Astrocyte of the cerebellum (primary cell): ENCODE measurements at regions not wholly inside any gene's neighbourhood (a gene's known extent, or its start where the extent isn't known, plus 50 kb on each side); places are given as distances from the start of the nearest gene placed in this dataset.

Experiments
- DNase-seq: peaks from one replicate; pipeline ENCODE4 v3.0.0-alpha.2; 2011; ENCODE audit warnings: low read depth
- H3K4me3 ChIP-seq: 2 replicates; pipeline ENCODE4 v1.5.1; 2011; ENCODE audit warnings: mild to moderate bottlenecking, low read depth, low read length, moderate library complexity
- CTCF ChIP-seq: IDR thresholded peaks from 2 replicates; pipeline ENCODE4 v1.5.1; 2012; ENCODE audit warnings: low read length, low read depth, moderate library complexity, mild to moderate bottlenecking; ENCODE audit errors: missing control alignments
- in situ Hi-C: cut with HindIII; loops from 2 replicates; pipeline ENCODE4 v1.10.0; 2017; ENCODE audit warnings: low sequenced_read_pairs

- no peak for TF ChIP-seq CTCF
- no peak overlapping the region for H3K4me3 ChIP-seq
- peak; percentile 49 for DNase-seq
- in situ Hi-C loops, result no loop called here
These were observed 62.9 kb upstream of the OXGR1 start for GRCh38 chr13:97057176-97057575.

DNA sequence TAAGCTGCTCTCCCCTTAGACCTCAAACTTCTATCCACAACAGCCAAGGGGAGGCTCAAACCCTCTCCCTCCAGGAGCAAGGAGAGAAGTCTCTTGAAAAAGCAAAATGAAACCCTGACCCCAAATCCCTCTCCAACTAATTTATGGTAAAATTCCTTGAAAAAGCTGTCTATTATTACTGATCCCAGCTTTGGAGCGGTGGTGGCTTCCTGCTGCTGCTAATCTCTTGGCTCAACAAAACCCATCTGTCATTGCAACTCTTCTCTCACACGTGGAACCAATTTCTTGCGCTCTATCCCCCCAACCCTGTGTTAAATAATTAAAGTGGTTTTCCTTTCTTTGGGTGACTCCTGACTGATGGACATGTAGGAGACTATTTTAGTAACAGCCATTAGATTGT is 64.1 kb upstream of the OXGR1 start:
- in situ Hi-C loops, result no loop called here
- no peak for TF ChIP-seq CTCF
- peak; percentile 29 for DNase-seq
- H3K4me3 ChIP-seq, result no peak overlapping the region

DNA sequence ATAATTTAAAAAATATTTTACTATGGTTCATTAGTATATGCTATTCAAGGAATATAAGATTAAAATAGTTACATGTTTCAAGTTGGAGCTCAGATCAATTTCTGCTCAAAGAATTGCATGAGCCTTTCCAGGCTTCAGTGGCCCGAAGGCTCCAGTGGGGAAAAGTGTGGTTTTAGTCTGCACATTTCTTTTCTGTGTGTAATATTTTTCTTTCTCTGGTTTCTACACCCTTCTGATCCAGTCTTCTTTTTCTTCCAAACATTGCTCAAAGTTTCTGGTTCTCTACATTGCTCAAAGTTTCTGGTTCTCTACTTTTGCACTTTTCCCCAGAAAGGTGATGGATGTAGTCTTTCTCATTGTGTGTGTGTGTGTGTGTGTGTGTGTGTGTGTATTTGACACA is 64.7 kb upstream of the OXGR1 start:
- TF ChIP-seq CTCF, result no peak
- DNase-seq, result peak; percentile 16
- in situ Hi-C loops, result no loop called here
- H3K4me3 ChIP-seq, result no peak overlapping the region

- no peak overlapping the region for H3K4me3 ChIP-seq
- in situ Hi-C loops, result no loop called here
- DNase-seq, result no peak
- TF ChIP-seq CTCF, result no peak
These were observed 73.0 kb upstream of the OXGR1 start for GRCh38 chr13:97067017-97067895.

- in situ Hi-C loops, result no loop called here
- H3K4me3 ChIP-seq, result no peak overlapping the region
- DNase-seq, result no peak
- TF ChIP-seq CTCF, result no peak
These were observed 73.9 kb upstream of the OXGR1 start for GRCh38 chr13:97068151-97068550.

DNA sequence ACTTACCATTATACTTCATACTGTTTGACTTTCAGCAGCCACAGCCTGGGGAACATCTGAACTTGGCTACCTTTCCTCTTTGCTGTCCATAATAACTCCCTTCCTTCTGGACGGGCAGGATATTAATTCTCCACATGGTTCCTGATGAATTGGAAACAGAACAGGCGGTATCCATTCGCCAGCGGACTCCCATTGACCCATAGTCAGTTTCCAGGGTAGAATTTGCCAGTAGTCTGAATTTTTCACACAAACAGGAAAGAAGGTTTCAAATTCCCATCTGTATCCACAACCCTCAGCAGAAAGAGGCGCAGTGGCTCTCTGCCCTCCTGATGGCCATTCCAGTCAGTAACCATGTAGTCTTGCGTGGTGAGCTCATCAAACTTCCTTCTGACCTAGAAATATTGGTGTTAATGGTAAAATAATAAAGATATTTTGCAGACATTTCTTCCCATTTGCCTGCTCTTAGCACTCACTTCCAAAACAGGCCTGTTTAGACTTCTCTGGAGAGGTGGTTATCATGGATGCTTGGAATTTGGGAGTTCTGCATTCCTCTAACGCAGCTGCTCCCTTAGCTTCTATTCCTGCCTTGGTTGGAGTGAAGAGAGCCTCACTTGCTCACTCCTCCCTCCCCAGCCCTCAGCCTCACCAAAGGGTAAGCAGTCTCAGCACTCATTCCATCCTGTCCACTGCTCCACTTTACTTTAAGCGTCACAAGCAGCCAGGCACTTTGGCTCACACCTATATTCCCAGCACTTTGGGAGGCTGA is 75.0 kb upstream of the OXGR1 start:
- DNase-seq, result no peak
- in situ Hi-C loops, result no loop called here
- H3K4me3 ChIP-seq, result no peak overlapping the region
- no peak for TF ChIP-seq CTCF
